ENCODE measurements at regions not wholly inside any gene's neighbourhood (a gene's known extent, or its start where the extent isn't known, plus 50 kb on each side); places are given as distances from the start of the nearest gene placed in this dataset.

DNA sequence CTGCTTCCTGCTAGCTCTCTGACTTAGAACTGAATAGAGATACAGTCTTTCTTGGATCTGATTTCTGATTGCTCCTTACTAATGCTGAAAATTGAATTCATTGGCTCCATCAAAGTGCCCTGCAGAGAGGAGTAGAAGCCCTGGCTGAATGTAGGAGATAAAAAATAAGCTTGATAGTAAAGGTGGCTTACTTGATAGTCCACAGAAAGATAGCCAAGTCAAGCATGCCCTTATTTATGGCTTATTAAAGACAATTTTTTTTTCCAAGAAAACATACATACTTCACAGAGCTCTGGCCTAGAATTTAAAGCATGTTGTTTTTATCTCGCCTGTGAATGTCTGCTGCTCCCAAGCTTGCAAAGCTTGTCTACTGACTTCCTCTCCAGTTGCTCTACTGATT is 124.6 kb upstream of the CADPS start:
- Histone ChIP-seq H3K9me3 (peaks cover 0 to 12% (median 0%) of the 10 kb centered on the region in 12 donors), H3K27ac (no peak overlapping the region), H3K4me1 (no peaks in the 10 kb centered on the region), H3K27me3 (no peaks in the 10 kb centered on the region), H3K36me3 (no peaks in the 10 kb centered on the region), H3K4me3 (no peak overlapping the region)
- no peak for DNase-seq
- intact Hi-C loops (cut with DNase I), result no loop called here
- TF ChIP-seq POLR2A (IDR thresholded peaks at IDR 0.05), result no peak
- TF ChIP-seq, protein P1, sequence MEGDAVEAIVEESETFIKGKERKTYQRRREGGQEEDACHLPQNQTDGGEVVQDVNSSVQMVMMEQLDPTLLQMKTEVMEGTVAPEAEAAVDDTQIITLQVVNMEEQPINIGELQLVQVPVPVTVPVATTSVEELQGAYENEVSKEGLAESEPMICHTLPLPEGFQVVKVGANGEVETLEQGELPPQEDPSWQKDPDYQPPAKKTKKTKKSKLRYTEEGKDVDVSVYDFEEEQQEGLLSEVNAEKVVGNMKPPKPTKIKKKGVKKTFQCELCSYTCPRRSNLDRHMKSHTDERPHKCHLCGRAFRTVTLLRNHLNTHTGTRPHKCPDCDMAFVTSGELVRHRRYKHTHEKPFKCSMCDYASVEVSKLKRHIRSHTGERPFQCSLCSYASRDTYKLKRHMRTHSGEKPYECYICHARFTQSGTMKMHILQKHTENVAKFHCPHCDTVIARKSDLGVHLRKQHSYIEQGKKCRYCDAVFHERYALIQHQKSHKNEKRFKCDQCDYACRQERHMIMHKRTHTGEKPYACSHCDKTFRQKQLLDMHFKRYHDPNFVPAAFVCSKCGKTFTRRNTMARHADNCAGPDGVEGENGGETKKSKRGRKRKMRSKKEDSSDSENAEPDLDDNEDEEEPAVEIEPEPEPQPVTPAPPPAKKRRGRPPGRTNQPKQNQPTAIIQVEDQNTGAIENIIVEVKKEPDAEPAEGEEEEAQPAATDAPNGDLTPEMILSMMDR (IDR thresholded peaks at IDR 0.05), result no peak
- no peak for ATAC-seq
- WGBS, 4 donors, result 53 to 63% (median 59%) methylated on average over 1 of the region's 1 CpG

DNA sequence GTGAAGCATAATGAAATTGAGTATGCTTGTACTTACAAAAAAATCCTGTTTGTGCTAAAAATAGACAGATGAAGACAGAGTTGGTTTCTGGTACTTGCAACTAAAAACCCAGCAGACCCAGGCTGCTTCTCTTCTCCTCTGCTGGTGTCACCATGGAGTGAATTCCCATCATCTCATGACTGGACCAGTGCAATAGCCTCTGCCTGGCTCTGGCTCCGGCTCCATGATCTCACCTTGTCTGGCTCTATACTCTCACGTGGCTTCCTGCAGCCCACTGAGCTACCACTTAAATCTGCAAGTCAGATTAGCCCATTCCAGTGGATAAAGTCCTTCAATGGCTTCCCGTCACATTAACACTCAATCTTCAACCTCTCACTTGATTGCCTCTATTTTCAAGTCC is 129.2 kb upstream of the CADPS start:
- no peak for ATAC-seq
- H3K9me3 ChIP-seq, result peaks cover 0 to 12% (median 0%) of the 10 kb centered on the region in 12 donors
- H3K27ac ChIP-seq, result no peak overlapping the region
- H3K4me3 ChIP-seq, result no peak overlapping the region
- no peaks in the 10 kb centered on the region for H3K27me3 ChIP-seq
- 55 to 69% (median 62%) methylated on average over 3 of the region's 3 CpGs for WGBS, 4 donors
- no peaks in the 10 kb centered on the region for H3K36me3 ChIP-seq
- intact Hi-C loops (cut with DNase I), result no loop called here
- DNase-seq, result no peak
- TF ChIP-seq POLR2A (IDR thresholded peaks at IDR 0.05), result no peak
- TF ChIP-seq, protein P1 (IDR thresholded peaks at IDR 0.05), result no peak
- H3K4me1 ChIP-seq, result no peaks in the 10 kb centered on the region

DNA sequence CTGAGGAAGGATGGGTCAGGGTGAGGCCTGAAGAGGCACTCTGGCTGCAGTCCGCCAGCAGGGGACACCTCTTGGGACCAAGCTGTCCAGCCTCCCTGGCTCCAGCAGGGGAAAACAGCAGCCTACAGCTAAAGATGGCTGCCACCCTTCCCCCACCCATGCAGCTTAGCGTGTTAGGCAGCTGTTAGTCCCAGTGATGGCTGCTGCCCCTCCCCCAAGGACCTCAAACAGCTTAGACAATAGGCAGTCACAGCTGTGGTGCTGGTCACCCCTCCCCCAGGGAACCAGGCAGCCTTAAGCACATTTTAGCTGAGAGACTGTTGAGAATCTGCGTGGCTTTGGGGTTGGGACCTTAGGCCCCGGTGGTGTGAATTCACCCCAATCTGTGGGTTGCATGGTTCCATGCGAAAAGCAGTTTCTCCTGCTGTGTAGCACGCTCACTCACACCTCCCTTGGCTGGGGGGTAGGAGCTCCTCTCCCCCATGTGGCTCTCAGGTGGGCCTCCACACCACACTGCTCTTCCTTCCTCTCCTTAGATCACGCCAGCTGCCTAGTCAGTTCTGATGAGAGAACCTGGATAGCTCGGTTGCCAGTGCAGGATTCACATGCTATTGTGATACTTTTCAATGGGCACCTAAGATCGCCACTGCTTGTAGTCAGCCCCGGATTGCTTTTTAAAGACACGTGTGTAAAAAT is 140.5 kb upstream of the CADPS start:
- no peak for ATAC-seq
- DNase-seq, result no peak
- 73 to 81% (median 77%) methylated on average over 8 to 11 of the region's 11 CpGs for WGBS, 4 donors

DNA sequence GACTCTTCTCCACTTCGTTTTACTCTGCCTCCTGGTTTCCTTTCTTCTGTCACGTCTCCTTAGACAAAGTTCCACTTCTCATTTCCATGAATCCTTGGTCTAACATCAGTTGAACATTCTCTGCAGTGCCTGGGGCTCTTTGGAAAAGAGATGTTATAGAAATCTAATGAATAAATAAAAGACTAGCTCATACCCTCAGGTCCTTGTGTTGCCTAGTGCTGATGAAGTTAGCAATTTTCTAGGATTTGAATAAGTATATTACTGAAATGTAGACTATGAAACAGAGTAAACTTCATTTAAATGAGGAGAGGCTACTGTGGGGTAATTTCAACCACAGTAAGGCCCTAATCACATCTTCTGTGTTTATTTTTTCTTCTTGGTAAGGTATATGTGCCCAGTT is 146.9 kb upstream of the CADPS start:
- 51 to 63% (median 55%) methylated on average over 2 of the region's 2 CpGs for WGBS, 4 donors
- TF ChIP-seq, protein P1 (IDR thresholded peaks at IDR 0.05), result no peak
- no peak for TF ChIP-seq POLR2A (IDR thresholded peaks at IDR 0.05)

More for the DNA sequence above, 140.5 kb upstream of the CADPS start:
- TF ChIP-seq POLR2A (IDR thresholded peaks at IDR 0.05), result no peak
- TF ChIP-seq, protein P1 (IDR thresholded peaks at IDR 0.05), result no peak
- Histone ChIP-seq H3K4me1 (no peaks in the 10 kb centered on the region), H3K9me3 (no peaks in the 10 kb centered on the region), H3K4me3 (no peak overlapping the region), H3K27me3 (no peaks in the 10 kb centered on the region), H3K36me3 (no peaks in the 10 kb centered on the region), H3K27ac (no peak overlapping the region)
- intact Hi-C loops (cut with DNase I), result no loop called here

More for the DNA sequence above, 146.9 kb upstream of the CADPS start:
- Histone ChIP-seq H3K27me3 (no peaks in the 10 kb centered on the region), H3K27ac (no peak overlapping the region), H3K4me1 (no peaks in the 10 kb centered on the region), H3K36me3 (no peaks in the 10 kb centered on the region), H3K4me3 (no peak overlapping the region), H3K9me3 (no peaks in the 10 kb centered on the region)
- ATAC-seq, result no peak
- intact Hi-C loops (cut with DNase I), result no loop called here
- DNase-seq, result no peak

Measured in heart left ventricle (tissue), 16 donors.